Thoracic aorta (tissue), 2 donors: ENCODE measurements at regions not wholly inside any gene's neighbourhood (a gene's known extent, or its start where the extent isn't known, plus 50 kb on each side); places are given as distances from the start of the nearest gene placed in this dataset.

Experiments
- ATAC-seq: fragments of 150-250 bp; one replicate; pipeline ENCODE4 v1.8.0; 2017; ENCODE audit warnings: low read depth; ENCODE audit not compliant: insufficient number of reproducible peaks, low FRiP score
- DNase-seq: peaks from one replicate; pipeline ENCODE4 v3.0.0-alpha.2; 2020; ENCODE audit warnings: low spot score
- H3K27ac ChIP-seq, 2 donors: fragments of 200-600 bp; sonication (generic); 1 replicate in 1 of 2; 2 replicates in 1 of 2; pipeline ENCODE4 v1.5.1; 2016; ENCODE audit warnings: mild to moderate bottlenecking in 2 of 2, moderate library complexity in 2 of 2
- H3K27me3 ChIP-seq: fragments of 200-600 bp; sonication (generic); replicated peaks from 2 replicates; pipeline ENCODE4 v1.6.0; 2016; ENCODE audit warnings: mild to moderate bottlenecking; ENCODE audit not compliant: insufficient read depth
- H3K36me3 ChIP-seq: fragments of 200-600 bp; sonication (generic); one replicate; pipeline ENCODE4 v1.5.1; 2016
- H3K4me1 ChIP-seq, 2 donors: fragments of 200-600 bp; sonication (generic); 1 replicate in 1 of 2; 2 replicates in 1 of 2; pipeline versions ENCODE4 v1.5.1 to v1.6.0; 2016; ENCODE audit warnings: low read depth in 2 of 2, mild to moderate bottlenecking in 1 of 2; ENCODE audit not compliant: control insufficient read depth in 1 of 2
- H3K4me3 ChIP-seq: fragments of 200-600 bp; sonication (generic); 2 replicates; pipeline ENCODE4 v1.5.1; 2016; ENCODE audit warnings: mild to moderate bottlenecking
- H3K9me3 ChIP-seq: fragments of 200-600 bp; sonication (generic); 2 replicates; pipeline ENCODE4 v1.5.1; 2016
- CTCF ChIP-seq: fragments of 200-600 bp; sonication (generic); IDR thresholded peaks from one replicate; pipeline ENCODE4 v1.5.1; 2019; ENCODE audit warnings: antibody characterized with exemption

GRCh38 chr4:162657966-162658365, 494.2 kb upstream of the FSTL5 start:
- Histone ChIP-seq H3K4me1 (no peaks in the 10 kb centered on the region), H3K4me3 (no peak overlapping the region), H3K36me3 (no peaks in the 10 kb centered on the region), H3K9me3 (no peaks in the 10 kb centered on the region), H3K27ac (no peak overlapping the region), H3K27me3 (no peaks in the 10 kb centered on the region)
- no peak for ATAC-seq
- TF ChIP-seq CTCF = no peak
- no peak for DNase-seq

DNA sequence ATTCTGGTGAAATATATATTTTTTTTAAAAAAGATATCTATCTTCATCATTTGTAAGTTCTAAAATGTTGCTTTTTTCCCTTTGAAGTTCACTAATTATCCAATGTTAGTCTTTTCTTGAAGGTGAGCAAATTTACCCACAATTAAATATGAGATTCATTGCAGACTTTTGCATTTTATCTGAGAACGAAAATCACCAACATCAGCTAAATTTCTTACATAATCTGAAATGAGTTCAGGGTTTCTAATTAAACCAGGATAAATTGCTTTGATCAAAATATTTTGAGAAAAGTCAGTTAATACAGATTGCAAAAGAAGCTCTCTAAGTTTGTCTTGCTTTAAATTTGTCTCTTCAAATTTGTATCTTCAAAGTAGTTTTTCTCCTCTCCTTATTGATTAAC, 486.4 kb upstream of the FSTL5 start:
- no peak for DNase-seq
- Histone ChIP-seq H3K27ac (no peak overlapping the region), H3K4me3 (no peak overlapping the region), H3K4me1 (peaks cover 4 to 12% of the 10 kb centered on the region in 2 donors), H3K27me3 (no peaks in the 10 kb centered on the region), H3K36me3 (no peaks in the 10 kb centered on the region), H3K9me3 (no peaks in the 10 kb centered on the region)
- no peak for TF ChIP-seq CTCF
- no peak for ATAC-seq

- no peak overlapping the region for H3K27ac ChIP-seq
- peaks cover 4 to 12% of the 10 kb centered on the region in 2 donors for H3K4me1 ChIP-seq
- no peaks in the 10 kb centered on the region for H3K9me3 ChIP-seq
- no peak overlapping the region for H3K4me3 ChIP-seq
- H3K36me3 ChIP-seq = no peaks in the 10 kb centered on the region
- no peak for ATAC-seq
- DNase-seq = no peak
- TF ChIP-seq CTCF = no peak
- H3K27me3 ChIP-seq = no peaks in the 10 kb centered on the region
Measured at GRCh38 chr4:162645381-162645780, 481.6 kb upstream of the FSTL5 start.

DNA sequence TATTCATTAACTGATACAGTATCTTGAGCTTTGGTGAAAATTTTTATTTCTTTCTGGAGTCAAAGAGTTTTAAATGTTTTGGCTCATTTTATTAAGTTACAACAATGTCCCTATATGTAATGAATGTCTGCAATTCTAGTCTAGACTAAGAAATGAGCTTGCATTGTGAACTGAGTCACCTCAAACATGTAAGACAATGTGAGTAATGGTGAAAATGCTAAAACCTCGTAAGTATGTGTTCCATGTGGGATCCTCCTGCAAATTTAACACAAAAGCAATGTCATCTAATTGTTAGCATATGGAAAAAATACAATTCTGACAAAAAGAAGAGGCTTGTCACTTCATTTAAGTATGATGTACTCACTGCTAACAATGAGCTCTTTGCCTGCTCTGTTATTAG, 480.5 kb upstream of the FSTL5 start:
- no peak overlapping the region for H3K27ac ChIP-seq
- no peak for TF ChIP-seq CTCF

DNA sequence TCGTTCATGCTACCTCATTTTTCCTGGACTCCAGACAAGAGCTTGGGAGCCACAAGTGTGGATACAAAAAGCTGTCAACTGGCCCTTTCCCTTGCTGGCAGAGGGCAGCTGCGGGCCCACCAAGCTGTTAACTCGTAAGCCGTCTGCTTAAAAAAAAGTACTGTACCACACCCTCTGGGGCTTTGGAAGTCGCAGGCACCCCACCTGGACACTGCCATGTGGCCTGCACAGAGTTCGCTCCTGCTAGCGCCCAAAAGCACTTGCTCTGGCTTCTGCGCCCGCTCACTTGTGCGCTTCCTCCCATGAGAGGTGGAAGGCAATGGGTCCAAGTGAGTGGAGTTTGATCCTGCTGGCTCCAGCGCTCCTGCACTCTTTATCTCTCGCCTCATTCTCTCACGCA, 476.4 kb upstream of the FSTL5 start:
- ATAC-seq = no peak
- Histone ChIP-seq H3K4me3 (no peak overlapping the region), H3K36me3 (no peaks in the 10 kb centered on the region), H3K27me3 (no peaks in the 10 kb centered on the region), H3K27ac (no peak overlapping the region), H3K4me1 (no peaks in the 10 kb centered on the region), H3K9me3 (no peaks in the 10 kb centered on the region)
- DNase-seq = no peak
- no peak for TF ChIP-seq CTCF

More for the DNA sequence above, 480.5 kb upstream of the FSTL5 start:
- Histone ChIP-seq H3K36me3 (no peaks in the 10 kb centered on the region), H3K4me3 (no peak overlapping the region), H3K9me3 (no peaks in the 10 kb centered on the region), H3K4me1 (peaks cover 4 to 12% of the 10 kb centered on the region in 2 donors), H3K27me3 (no peaks in the 10 kb centered on the region)
- DNase-seq (no peak), ATAC-seq (no peak)
